Stimulated activated CD8-positive, alpha-beta memory T cell treated with anti-CD3 and anti-CD28 coated beads, Interleukin-2, amount 100 ng/mL, for 1 hour (primary cell): ENCODE measurements at regions not wholly inside any gene's neighbourhood (a gene's known extent, or its start where the extent isn't known, plus 50 kb on each side); places are given as distances from the start of the nearest gene placed in this dataset.
"Not testable (repeated sequence)": the region's sequence is repeated elsewhere in the genome, so short reads cannot be mapped to it uniquely, and the experiment has no call there.

Experiments used
- DNase-seq, 2 donors: peaks; one replicate each; pipeline ENCODE4 v3.0.0-alpha.2; 2020; ENCODE audit warnings: low read depth in 2 of 2

GRCh38 chr1:4118746-4119515 is 218.9 kb upstream of the C1orf174 start:
- DNase-seq, result no peak

- DNase-seq, result no peak
Measured at GRCh38 chr1:4119516-4120220, 219.6 kb upstream of the C1orf174 start.

- no peak for DNase-seq
Measured at GRCh38 chr1:4120557-4121292, 220.7 kb upstream of the C1orf174 start.

GRCh38 chr1:4121293-4121684 is 221.2 kb upstream of the C1orf174 start:
- DNase-seq, result no peak

- DNase-seq, result no peak
Measured at GRCh38 chr1:4121834-4122512, 221.9 kb upstream of the C1orf174 start.

- DNase-seq, result no peak
Measured at GRCh38 chr1:4122513-4123160, 222.6 kb upstream of the C1orf174 start.

- no peak for DNase-seq
Measured at GRCh38 chr1:4124631-4125145, 224.6 kb upstream of the C1orf174 start.

GRCh38 chr1:4126251-4126650 is 226.2 kb upstream of the C1orf174 start:
- DNase-seq, result no peak

- no peak for DNase-seq
Measured at GRCh38 chr1:4126731-4127591, 226.9 kb upstream of the C1orf174 start.

- DNase-seq, result no peak
Measured at GRCh38 chr1:4127592-4128140, 227.6 kb upstream of the C1orf174 start.

GRCh38 chr1:4128616-4129015 is 228.5 kb upstream of the C1orf174 start:
- no peak for DNase-seq

- no peak for DNase-seq
Measured at GRCh38 chr1:4129693-4130092, 229.6 kb upstream of the C1orf174 start.

GRCh38 chr1:4130096-4130495 is 230.0 kb upstream of the C1orf174 start:
- no peak for DNase-seq

GRCh38 chr1:4131734-4132133 is 231.7 kb upstream of the C1orf174 start:
- DNase-seq, result no peak

GRCh38 chr1:4132352-4133296 is 232.6 kb upstream of the C1orf174 start:
- DNase-seq, result no peak

GRCh38 chr1:4133297-4133938 is 233.3 kb upstream of the C1orf174 start:
- no peak for DNase-seq

- no peak for DNase-seq
Measured at GRCh38 chr1:4133939-4134321, 233.9 kb upstream of the C1orf174 start.

- DNase-seq, result not testable (repeated sequence)
Measured at GRCh38 chr1:4135853-4136252, 235.8 kb upstream of the C1orf174 start.
